ENCODE measurements at regions not wholly inside any gene's neighbourhood (a gene's known extent, or its start where the extent isn't known, plus 50 kb on each side); places are given as distances from the start of the nearest gene placed in this dataset.

- no peak overlapping the region for H3K9ac ChIP-seq (ENCODE audit: insufficient read depth in 1 of 2, low read depth in 2 of 2, low read length in 2 of 2)
- H3K27ac ChIP-seq (ENCODE audit: extremely low read depth, low read depth, low read length) = no peak overlapping the region
- in situ Hi-C loops (cut with MboI) (no loop called here), intact Hi-C loops (cut with micrococcal nuclease) (loop anchor here (10.0 kb wide), 1 partner anchor 265 kb away; no protein-coding TSS in a partner anchor)
- 0% methylated on average over 1 of the region's 1 CpG for WGBS (ENCODE audit: insufficient coverage, low coverage, missing lambda C conversion rate)
- H3K4me1 ChIP-seq (replicated peaks in 1 of 2; ENCODE audit: control insufficient read depth in 2 of 2, insufficient read depth in 2 of 2, low read length in 2 of 2) = no peaks in the 10 kb centered on the region
- TF ChIP-seq SAFB (IDR thresholded peaks at IDR 0.05; ENCODE audit: borderline replicate concordance, low read depth, low read length) (no peak), FOXP1 (CRISPR knock-in tag; IDR thresholded peaks at IDR 0.05) (no peak), MAFK (IDR thresholded peaks at IDR 0.05; ENCODE audit: low read length) (no peak), SRSF9 (IDR thresholded peaks at IDR 0.05; ENCODE audit: borderline replicate concordance, low read depth, low read length) (no peak), ZNF3 (CRISPR knock-in tag; IDR thresholded peaks at IDR 0.05) (no peak), STAG1 (CRISPR knock-in tag; IDR thresholded peaks at IDR 0.05; ENCODE audit: borderline replicate concordance) (no peak)
- no peaks in the 10 kb centered on the region for H3K9me3 ChIP-seq (replicated peaks; ENCODE audit: control insufficient read depth, insufficient read depth, low read depth, low read length)
- no peaks in the 10 kb centered on the region for H3K36me3 ChIP-seq (ENCODE audit: control insufficient read depth, insufficient read depth, low read length)
- ChIA-PET CTCF (ENCODE audit: low intra/inter-chr PET ratio) (no interaction called here), POLR2A (interaction anchor here (1.2 kb wide), 1 partner anchor 12 kb away, joined by 3 read pairs; no protein-coding TSS in a partner anchor)
- BruUV-seq (replicated peaks) = no TSS peak
- H3K4me3 ChIP-seq = no peak overlapping the region
- ATAC-seq = no peak
- H3K27me3 ChIP-seq (ENCODE audit: control insufficient read depth in 2 of 2, insufficient read depth in 2 of 2, low read length in 2 of 2) = no peaks in the 10 kb centered on the region; a peak in 1 of 5 replicates
- no peak for FAIRE-seq
- no peak overlapping the region for H2AFZ ChIP-seq (ENCODE audit: low read depth, low read length)
- no peaks in the 10 kb centered on the region for H4K20me1 ChIP-seq (replicated peaks; ENCODE audit: control insufficient read depth, insufficient read depth, low read length)
- no peak overlapping the region for H3K4me2 ChIP-seq (ENCODE audit: insufficient read depth, low read length)
- DNase-seq (ENCODE audit: extremely low read depth in 1 of 4, low spot score in 3 of 4) = no peak
- H3K79me2 ChIP-seq (ENCODE audit: control insufficient read depth, insufficient read depth, low read length) = no peaks in the 10 kb centered on the region
- no peaks in the 10 kb centered on the region for H3K9me1 ChIP-seq (ENCODE audit: control insufficient read depth, insufficient read depth, low read length)
Measured at GRCh38 chr1:117809764-117810163, 119.7 kb downstream of the GDAP2 start.

- H2AFZ ChIP-seq (ENCODE audit: low read depth, low read length) = no peak overlapping the region
- no peaks in the 10 kb centered on the region for H3K79me2 ChIP-seq (ENCODE audit: control insufficient read depth, insufficient read depth, low read length)
- H3K4me3 ChIP-seq = no peak overlapping the region
- no peaks in the 10 kb centered on the region for H3K36me3 ChIP-seq (ENCODE audit: control insufficient read depth, insufficient read depth, low read length)
- H3K4me1 ChIP-seq (replicated peaks in 1 of 2; ENCODE audit: control insufficient read depth in 2 of 2, insufficient read depth in 2 of 2, low read length in 2 of 2) = no peaks in the 10 kb centered on the region
- H3K9ac ChIP-seq (ENCODE audit: insufficient read depth in 1 of 2, low read depth in 2 of 2, low read length in 2 of 2) = no peak overlapping the region
- no peaks in the 10 kb centered on the region for H3K9me3 ChIP-seq (replicated peaks; ENCODE audit: control insufficient read depth, insufficient read depth, low read depth, low read length)
- H3K27ac ChIP-seq (ENCODE audit: extremely low read depth, low read depth, low read length) = no peak overlapping the region
- no peaks in the 10 kb centered on the region for H3K9me1 ChIP-seq (ENCODE audit: control insufficient read depth, insufficient read depth, low read length)
- no peaks in the 10 kb centered on the region for H4K20me1 ChIP-seq (replicated peaks; ENCODE audit: control insufficient read depth, insufficient read depth, low read length)
- ChIA-PET CTCF (ENCODE audit: low intra/inter-chr PET ratio) (no interaction called here), POLR2A (interaction anchor here (1.8 kb wide), 1 partner anchor 16 kb away, joined by 5 read pairs; no protein-coding TSS in a partner anchor)
- in situ Hi-C loops (cut with MboI) = no loop called here
- ATAC-seq = peak; percentile 84
- no peak for FAIRE-seq
- intact Hi-C loops (cut with micrococcal nuclease) = loop anchor here (10.0 kb wide), 1 partner anchor 264 kb away; no protein-coding TSS in a partner anchor
- H3K4me2 ChIP-seq (ENCODE audit: insufficient read depth, low read length) = no peak overlapping the region
- 0% methylated on average over 3 of the region's 3 CpGs for WGBS (ENCODE audit: insufficient coverage, low coverage, missing lambda C conversion rate)
- TF ChIP-seq HOXB6 (CRISPR knock-in tag; IDR thresholded peaks at IDR 0.05; ENCODE audit: borderline replicate concordance) (no peak), STAT6 (CRISPR knock-in tag; IDR thresholded peaks at IDR 0.05) (no peak), CTCF (IDR thresholded peaks at IDR 0.05 in 2 of 3, conservative IDR thresholded peaks at IDR 0.05 in 1 of 3; ENCODE audit: insufficient read depth in 2 of 3, low read depth in 1 of 3, low read length in 3 of 3) (peak in 2 of 3 experiments; percentile 16 to 26; a peak in 2 of 6 replicates), ZFPM2 (CRISPR knock-in tag; IDR thresholded peaks at IDR 0.05) (no peak), CREM (IDR thresholded peaks at IDR 0.05; ENCODE audit: low read depth) (no peak), RBFOX2 (IDR thresholded peaks at IDR 0.05; ENCODE audit: low read depth, low read length) (no peak), ZNF134 (CRISPR knock-in tag; conservative IDR thresholded peaks at IDR 0.05) (no peak)
- BruUV-seq (replicated peaks) = no TSS peak
- DNase-seq (ENCODE audit: extremely low read depth in 1 of 4, low spot score in 3 of 4) = peak in 1 of 4 experiments; percentile 19
- H3K27me3 ChIP-seq (ENCODE audit: control insufficient read depth in 2 of 2, insufficient read depth in 2 of 2, low read length in 2 of 2) = no peaks in the 10 kb centered on the region
Measured at GRCh38 chr1:117810553-117810952, 118.9 kb downstream of the GDAP2 start.
